Glomerular visceral epithelial cell (primary cell): ENCODE measurements at regions not wholly inside any gene's neighbourhood (a gene's known extent, or its start where the extent isn't known, plus 50 kb on each side); places are given as distances from the start of the nearest gene placed in this dataset.

Source experiments
- DNase-seq: peaks from one replicate; pipeline ENCODE4 v3.0.0-alpha.2; 2016; ENCODE audit errors: extremely low spot score

DNA sequence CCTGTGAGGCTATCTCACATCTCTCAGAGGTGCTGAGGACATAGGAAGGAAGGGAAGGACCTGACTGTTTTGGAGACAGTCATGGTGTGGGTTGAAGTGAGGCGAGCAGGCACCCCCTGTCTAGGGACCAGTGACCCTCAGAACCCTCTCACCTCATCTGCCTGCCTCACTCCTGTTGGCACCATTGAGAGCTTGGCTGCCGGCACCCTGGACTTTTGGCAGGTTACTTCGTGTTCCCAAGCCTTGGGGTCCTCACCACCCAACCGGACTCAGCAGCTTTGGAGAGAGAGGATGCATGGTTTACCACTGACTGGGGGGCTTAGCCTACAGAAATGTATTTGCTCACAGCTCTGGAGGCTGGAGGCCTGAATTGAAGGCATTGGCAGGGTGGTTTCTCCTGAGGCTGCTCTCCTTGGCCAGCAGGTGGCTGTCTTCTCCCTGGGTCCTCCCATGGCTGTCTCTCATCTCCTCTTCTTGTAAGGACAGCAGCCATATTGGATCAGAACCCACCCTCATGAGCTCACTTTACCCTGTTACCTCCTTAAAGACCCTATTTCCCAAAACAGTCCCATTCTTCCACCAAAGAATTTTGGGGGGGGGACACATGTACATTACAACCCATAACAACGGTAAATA lies 142.0 kb downstream of the TSN start:
- peak; percentile 49 for DNase-seq

DNA sequence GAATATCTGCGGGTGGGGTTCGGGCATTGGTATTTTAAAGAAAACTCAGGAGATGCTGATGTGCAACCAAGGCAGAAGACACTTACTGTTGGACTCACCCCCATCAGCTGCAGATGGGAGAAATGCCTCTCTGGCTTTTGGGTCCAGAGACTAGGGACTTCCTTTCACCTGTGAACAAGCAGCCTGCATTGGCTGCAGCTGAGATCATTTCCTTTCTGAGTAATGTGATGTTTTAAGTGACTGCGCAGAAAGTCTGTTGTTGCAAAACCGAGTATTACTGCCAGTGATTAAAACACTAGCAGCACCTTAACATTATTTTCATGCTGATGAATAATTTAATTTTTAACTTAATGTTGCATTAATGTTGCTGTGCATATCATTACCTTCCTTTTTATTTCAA lies 143.0 kb downstream of the TSN start:
- peak; percentile 32 for DNase-seq

DNA sequence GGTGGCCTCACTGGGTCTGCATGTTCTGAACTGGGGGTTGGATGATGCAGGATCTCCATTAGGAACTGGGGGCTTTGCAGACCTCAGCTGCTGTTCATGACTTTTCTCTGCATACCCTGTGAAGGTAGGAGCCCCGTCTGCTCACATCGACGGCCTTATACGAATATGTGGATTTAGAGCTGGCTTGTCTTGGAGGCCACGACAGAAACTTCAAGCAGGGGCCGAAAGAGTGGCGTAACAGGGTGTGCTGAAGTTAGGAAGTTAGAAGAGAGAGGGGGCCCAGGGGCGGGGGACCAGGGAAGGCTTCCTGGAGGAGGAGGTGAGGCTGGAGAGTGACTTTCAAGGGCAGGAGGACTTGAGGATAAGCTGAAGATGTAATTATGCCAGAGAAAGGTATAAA lies 144.9 kb downstream of the TSN start:
- DNase-seq: no peak

DNA sequence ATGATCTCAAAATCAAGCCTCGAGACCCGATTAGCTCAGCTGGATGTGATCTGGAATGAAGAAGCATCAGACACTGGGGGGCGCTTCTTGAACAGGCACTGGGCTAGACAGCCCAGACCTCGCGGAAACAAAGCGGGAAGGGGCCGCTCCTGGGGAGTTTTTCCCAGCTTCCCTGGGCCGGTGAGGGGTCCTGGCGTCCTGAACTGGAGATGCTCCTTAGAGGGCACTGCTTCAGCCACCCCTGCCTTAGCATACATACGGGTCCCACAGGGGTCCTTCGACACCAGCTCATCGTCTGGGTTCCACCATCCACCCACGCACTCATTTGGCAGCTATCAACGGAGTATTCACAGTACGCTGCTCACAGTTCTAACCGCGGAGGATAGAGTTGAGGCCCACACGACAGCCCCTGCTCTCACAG lies 146.7 kb downstream of the TSN start:
- peak; percentile 42 for DNase-seq

DNA sequence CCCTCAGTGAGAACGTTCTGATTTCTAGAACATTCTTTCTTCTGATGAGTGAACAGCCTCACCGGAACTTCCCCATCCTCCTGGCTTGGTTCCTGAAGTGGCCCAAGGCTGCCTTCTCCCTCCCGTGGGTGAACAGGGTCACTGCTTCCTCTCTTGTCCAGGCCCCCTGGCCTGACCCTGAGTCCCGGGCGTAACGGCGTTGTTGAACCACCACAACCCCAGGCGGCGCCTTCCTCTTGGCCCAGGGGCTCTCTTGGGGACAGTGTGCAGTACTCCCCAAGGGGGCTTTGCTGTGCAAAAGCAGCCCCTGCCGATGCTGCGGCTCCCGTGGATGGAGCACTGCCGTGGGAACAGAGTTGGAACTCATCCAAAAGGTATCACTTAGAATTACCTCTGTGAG lies 147.2 kb downstream of the TSN start:
- no peak for DNase-seq

DNA sequence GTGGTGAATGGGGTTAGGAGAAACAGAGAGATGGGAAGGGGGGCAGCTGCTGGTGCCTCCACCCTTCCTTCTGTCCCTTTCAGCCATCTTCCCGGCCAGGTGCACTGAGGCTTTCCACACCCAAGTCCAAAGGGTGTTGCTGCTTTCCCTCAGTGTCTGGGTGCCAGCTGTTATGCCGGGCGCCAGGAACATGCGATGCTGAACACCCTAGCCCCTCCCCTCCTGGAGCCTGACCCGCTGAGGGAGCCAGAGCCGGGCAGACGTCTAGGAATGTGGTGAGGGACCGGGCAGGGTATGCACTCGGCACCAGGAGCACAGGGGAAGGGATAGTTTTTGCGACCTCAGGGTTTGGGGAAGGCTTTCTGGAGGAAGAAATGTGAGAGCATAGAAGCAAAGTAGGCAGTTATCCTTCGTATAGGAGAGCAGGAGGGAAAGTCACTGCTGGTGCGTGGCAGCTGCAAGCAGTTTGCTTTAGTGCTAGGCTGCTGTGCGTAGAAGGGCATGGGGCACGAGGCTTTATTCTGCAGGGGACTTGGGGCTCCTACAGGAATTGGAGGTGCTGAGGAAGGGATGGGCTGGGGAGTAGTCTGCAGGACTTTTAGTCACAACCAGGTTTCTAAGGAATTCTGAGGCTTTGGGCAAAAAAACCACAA lies 147.7 kb downstream of the TSN start:
- DNase-seq: peak; percentile 15

DNA sequence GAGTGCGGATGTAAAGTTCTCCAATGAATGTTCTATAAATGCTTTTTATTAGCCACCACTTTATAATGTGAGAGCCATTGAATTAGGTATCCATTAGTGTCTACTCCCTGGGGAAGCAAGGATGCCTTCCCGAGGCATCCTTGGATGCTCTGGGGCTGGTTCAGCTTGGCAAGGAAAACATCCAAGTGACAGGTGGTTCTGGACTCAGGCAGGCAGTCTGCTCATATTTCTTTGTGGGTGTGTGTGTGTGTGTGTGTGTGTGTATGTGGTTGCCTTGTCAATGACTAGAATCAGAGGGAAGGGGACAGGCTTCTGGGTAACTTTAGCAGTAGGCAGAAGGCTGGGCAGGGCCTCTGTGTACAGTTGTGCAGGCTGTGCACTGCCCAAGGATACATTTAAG lies 149.2 kb downstream of the TSN start:
- no peak for DNase-seq

DNA sequence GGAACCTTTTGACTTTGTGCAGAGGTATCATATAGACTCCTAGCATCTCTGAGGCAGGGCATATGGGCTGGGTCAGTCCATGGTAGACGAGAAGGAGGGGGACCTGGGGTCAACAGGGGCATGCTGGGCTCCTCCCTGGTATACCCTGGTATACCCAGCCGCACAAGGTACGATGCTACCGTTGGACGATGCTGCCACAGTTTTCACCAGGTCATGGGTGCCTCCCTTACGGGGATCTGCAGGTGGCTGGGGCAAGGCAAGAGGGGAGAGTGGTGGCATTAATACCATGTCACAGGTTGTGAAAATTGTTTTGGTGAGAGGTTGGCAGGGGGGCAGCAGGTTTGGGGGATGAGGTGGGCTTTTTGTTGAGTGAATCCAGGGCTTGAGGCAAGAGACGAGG lies 149.8 kb downstream of the TSN start:
- DNase-seq: no peak

DNA sequence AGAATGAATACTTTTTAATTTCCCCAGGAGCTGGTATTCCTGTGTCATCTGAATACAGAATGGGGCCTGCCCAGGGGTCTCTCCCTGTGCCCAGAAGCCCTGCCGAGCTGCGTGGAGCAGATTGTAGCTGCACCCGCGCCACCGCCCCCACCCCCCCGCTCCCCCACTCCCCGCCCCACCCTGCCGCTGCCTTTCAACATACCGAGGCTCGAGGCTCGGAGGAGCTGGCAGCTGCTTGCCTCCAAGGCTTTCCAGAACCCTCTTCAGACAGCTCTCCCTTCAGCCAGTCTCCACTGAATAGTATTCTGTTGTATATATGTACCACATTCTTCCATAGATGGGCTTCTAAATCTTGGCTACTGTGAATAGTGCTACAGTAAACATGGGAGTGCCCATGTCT lies 150.7 kb downstream of the TSN start:
- no peak for DNase-seq

DNA sequence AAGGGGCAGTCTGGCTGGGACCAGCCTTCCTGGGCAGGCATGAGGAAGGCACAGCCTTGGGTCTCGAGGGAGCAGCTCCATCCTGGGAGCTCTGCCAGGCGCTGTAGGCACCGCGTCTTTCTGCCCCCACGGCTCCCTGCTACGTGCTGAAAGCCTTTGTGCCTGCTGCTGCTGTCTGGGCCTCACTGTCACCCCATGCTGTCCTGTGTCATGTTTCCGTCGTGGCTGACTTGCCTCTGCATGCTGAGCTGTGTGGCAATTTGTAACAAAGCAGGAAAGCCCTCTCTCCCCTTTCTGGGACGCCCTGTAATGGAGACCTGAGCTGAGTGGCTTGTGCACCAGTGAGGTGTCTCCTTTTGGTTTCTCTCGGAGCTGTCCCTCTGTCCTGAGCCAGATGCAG lies 152.5 kb downstream of the TSN start:
- DNase-seq: no peak

DNA sequence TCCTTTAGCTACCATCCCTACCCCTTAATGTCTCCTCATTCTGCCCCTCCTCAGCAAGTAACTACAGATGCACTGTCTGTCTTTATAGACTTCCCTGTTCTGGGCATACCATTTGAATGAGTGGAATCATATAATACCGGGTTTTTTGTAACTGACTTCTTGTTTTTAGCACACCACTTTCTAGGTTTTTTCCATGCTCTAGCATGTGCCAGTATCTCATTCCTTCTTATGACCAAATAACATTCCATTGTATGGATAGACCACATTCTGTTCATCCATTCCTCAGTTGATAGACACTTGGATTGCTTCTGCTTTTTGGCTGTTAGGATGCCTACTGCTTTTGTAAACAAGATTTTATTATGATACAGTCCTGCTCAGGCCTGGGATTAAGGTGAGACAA lies 154.7 kb downstream of the TSN start:
- no peak for DNase-seq

DNA sequence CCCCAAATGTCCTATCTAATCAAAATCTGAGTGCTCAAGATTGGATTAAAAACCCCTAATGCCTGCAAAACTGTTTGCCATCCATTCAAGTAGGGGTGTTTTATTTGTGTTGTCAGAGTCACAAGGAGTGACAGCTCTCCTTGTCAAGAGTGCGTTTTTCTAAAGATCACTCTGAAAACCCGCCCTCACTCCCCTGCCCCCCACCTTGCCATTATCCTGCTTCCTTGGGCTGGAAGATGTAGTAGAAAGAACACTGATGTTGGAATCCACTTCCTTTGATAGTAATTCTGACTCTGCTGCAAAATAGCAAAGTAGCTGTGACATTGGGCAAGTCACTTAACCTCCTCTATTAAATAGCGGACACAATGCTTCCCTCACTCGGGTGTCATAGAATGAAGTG lies 155.6 kb downstream of the TSN start:
- DNase-seq: no peak

DNA sequence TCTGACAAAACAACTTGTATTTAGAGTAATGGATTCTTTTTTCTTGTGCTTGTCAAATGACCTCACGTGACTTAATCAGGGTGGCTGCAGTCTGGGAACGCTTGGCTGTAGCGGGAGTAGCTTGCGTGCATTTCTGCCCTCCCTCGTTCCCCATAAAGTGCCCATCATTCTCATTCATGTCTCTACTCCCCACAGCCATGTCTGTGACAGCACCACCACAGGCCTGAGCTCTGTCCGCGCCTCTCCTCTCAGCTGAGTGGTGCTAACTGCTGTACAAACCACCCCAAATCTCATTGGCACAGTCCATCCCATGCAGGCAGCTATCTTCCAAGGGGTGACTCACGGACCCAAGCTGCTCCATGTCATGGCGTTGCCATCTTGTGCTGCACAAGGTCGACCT lies 161.7 kb downstream of the TSN start:
- DNase-seq: no peak

DNA sequence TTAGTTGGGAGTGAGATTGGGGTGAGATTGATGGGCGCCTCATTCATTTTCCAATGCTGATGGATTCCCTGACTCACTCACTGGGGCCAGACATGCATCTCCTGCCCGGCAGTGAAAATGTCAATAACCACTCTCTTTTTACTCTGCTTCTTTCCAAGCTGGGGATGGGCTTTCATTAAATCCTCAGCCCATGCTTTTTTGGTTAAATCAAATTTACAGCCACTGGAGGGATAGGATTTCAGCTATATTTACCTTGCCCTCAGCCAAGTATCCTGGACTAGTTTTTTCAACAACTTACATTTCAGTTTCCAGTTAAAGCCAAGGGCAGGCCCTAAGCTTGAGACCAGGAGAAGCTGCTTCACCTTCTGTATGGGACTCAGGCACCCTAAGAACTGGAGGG lies 162.8 kb downstream of the TSN start:
- DNase-seq: no peak

DNA sequence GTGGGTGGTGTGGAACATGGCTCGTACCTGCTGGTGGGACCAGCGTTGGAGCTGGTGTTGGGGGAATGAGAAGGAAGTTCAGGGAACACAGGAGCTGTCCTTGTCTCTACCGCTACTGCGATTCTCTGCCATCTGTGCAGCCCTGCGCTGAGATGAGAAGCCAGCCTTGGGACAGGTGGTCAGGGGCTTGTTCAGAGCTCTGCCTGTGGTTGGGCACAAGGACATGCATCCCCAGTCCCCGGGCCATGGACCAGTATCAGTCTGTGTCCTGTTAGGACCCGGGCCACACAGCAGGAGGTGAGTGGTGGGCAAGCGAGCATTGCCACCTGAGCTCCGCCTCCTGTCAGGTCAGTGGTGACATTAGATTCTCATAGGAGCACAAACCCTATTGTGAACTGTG lies 164.4 kb downstream of the TSN start:
- no peak for DNase-seq

DNA sequence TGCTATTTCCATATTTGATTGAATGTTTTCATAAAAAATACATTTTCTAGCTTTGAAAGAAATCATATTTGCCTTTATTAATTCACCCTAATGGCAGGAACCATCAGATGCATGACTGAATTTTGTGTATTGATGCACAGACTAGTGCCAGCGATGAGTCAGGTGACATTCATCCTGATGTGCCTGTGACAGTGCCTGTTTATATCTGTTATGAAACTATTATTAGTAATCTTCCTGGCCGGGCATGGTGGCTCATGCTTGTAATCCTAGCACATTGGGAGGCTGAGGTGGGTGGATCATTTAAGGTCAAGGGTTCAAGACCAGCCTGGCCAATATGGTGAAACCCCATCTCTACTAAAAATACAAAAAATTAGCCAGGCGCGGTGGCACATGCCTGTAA lies 170.0 kb downstream of the TSN start:
- DNase-seq: no peak

DNA sequence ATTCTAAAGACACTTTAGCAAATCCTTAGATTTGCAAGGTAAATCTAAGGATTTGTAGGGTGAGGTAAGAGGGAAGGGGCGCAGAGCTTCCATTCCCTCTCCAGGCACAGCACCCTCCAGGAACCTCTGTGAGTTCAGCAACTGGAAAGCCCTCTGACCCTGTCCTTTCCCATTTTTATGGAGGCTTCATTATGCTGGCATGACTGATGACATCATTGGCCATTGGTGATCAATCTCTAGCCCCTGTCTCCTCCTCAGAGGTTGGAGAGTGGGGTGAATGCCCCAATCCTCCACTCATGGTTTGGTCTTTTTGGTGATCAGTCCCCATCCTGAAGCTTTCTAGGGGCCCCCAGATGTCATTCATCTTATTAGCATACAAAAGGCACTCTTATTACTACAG lies 187.8 kb downstream of the TSN start:
- DNase-seq: no peak

DNA sequence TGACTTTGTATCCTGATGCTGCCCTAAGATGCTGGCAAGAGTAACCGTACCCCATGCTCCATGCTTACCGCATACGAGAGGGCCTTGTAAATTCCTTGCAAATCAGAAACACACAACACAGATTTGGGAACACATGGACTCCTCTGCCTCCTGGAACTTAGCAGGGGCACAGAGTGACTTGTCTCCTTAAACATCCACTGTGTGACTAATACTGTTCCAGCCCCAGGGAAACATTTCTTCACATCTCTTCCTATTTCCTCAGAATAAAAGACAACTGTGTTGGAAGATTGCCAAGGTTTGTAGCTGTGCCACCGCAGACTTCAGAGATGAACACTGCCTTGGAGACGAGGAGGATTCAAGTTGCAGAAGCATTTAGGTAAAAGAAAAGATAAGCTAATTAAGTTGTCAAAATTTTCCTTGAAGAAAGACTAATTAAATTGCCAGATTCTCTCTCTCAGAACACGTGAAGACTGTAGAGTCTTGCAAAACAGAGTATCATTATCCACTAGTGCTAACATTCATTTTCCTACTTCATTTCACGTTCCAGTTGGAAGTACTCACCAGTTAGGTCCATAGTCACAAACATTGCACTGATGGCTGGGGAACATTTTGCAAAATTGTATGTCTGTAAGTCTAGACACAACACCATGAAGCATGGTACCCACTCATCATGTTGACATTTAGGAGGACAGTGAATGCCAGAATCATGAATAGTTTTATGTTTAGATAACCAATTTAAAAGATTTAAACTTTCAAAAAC lies 188.8 kb downstream of the TSN start:
- peak; percentile 30 for DNase-seq

DNA sequence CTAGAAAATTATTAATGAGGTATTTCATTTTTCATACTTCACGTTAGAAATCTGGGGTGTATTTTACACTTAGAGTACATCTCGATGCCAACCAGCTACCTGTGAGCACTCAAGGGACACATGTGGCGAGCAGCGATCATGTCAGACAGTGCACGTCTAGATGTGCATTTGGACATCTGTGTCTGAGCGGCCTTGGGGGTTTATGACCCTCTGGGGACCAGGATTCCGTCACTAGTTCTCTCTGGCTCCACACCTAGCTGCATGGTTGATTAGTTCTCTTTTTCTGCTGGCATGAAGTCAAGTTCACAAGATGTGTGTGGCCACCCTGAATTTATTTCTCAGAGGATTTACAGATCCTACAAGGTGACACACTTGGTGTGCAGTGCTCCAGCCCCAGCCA lies 192.2 kb downstream of the TSN start:
- no peak for DNase-seq

DNA sequence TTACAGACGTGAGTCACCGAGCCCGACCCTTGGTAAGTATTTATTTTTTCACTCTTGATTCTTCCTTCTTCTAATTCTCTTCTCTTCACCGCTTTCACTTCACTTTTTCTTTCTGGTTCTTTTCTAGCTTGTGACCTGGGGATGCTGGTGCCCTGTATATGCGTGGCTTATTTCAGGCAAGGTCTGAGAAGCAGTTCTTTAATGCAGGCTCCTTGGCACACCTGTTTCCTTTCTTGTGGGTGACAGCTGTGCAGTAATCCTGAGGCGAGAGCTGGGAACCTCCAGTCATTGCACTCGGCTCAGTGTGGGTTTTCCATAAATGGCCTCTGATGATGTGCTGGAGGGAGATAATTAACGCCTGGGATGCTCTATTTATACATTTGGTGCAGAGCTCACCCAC lies 193.8 kb downstream of the TSN start:
- DNase-seq: no peak

DNA sequence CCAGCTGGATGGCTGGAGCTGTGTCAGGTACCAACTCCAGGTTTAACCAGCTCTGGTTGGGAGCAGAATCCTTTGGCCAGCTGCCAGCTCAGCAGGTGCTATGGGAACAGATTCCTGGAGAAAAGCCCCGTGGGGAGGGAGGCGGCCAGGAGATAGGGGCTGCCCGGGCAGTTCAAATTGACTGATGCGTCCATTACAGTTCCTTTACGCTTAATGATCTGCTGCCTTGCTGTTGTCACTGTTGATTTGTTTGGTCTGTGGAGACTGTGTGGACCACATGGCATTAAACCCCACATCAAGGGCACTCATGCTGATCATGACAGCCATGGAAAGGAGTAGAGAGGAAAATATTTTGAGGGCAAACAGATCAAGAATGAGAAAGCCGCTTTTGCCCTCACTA lies 200.0 kb downstream of the TSN start:
- peak; percentile 13 for DNase-seq

DNA sequence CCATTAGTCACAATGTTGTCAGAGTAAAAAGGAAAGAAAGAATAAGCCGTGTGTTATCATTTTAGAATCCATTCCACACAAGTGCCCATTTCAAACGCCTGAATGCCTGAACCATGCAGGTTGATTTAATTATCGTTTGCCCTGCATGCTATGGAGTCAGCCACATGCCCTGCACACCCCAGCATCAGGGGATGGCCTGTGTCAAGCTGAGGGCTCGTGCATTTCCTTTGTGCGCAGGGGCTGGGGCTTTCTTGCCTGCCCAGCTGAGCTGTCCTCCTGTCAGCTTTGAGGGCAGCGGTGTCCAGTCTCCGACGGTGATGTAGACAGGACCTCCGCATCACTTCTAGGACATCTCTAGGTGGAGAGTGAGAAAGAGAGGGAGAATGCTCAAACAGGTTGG lies 200.4 kb downstream of the TSN start:
- no peak for DNase-seq

DNA sequence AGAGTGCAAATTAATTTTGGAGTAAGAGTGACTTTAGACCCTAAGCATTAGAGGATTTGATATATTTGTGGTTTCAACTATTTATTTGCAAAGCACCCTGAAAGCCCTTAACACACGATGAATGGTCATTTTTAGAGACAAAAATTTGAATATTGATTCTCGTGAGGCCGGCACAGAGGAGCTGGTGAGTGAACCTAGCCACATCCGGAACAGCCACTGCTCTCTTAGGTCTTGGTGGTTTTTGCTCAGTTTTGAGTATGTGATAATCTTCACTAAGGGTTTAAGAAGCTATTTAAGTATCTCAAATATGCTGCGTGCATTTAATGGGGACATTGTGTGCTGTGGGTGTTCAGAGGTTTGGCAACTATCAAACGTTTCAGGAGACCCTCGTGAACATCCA lies 204.8 kb downstream of the TSN start:
- DNase-seq: no peak
